ENCODE measurements at regions not wholly inside any gene's neighbourhood (a gene's known extent, or its start where the extent isn't known, plus 50 kb on each side); places are given as distances from the start of the nearest gene placed in this dataset.

DNA sequence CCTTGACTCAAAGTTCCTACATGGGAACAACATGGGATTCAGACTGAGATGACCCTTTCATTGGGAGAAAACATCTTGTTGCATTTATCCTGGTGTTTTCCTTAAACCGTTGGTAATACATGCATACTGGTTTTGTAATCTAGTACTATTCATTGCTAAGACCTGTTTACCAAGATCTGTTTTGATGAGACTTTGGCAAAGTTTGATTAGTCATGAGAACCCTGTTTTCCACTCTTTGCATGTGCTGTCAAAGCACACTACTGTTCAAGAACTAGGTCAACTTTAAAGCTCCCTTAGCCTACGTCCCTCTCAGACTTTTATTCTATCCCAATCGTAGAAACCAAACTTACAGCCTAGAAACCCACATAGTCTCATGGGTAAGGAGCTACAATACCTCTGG is 650.9 kb downstream of the GATA3 start:
- no peak for TF ChIP-seq CTCF (IDR thresholded peaks at IDR 0.05; ENCODE audit: low read depth, low read length, missing control alignments)
- no peak for DNase-seq (ENCODE audit: extremely low read depth, low read depth)
- no peak overlapping the region for H3K4me3 ChIP-seq (replicated peaks; ENCODE audit: low read depth, low read length)

DNA sequence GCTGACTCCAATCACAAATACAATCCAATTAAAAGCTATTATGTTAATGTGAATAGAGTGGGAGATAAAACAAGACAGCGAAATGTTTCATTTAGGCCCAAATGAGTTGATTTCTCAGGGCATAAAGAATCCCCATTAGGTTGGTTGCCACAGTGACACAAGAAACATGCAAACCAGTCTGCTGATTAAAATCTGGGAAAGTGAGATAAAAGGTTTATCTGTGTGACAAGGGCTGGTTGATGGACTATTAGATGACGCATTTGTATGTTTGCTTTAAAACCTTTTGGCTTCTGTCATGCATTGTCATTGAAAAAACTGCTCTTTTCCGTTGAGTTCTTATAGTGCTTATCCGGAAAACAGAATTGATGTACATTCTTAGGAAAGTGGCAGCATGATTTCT is 658.2 kb downstream of the GATA3 start:
- no peak for DNase-seq (ENCODE audit: extremely low read depth, low read depth)
- TF ChIP-seq CTCF (IDR thresholded peaks at IDR 0.05; ENCODE audit: low read depth, low read length, missing control alignments), result no peak
- no peak overlapping the region for H3K4me3 ChIP-seq (replicated peaks; ENCODE audit: low read depth, low read length)

DNA sequence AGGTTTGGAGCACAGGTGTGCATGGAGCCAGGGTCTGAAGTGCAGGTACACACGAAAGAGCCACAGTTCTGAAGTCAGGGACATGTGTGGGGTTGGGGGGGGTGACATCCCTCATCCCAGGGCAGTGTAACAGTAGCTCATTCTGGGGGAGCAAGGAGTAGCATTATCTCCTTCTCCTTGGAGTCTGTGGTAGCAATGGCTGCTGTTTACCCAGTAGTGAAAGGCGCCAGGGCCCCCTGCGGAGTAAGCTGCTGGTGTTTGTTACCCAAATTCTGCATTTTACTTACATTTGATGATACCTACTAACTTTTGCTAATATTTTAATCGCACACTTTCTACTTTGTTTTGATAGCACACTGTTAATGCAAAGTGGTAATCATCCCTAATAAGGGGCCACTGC is 665.5 kb downstream of the GATA3 start:
- H3K4me3 ChIP-seq (replicated peaks; ENCODE audit: low read depth, low read length), result no peak overlapping the region
- DNase-seq (ENCODE audit: extremely low read depth, low read depth), result no peak
- TF ChIP-seq CTCF (IDR thresholded peaks at IDR 0.05; ENCODE audit: low read depth, low read length, missing control alignments), result no peak

GRCh38 chr10:8721650-8722049 is 667.2 kb downstream of the GATA3 start:
- no peak for TF ChIP-seq CTCF (IDR thresholded peaks at IDR 0.05; ENCODE audit: low read depth, low read length, missing control alignments)
- no peak overlapping the region for H3K4me3 ChIP-seq (replicated peaks; ENCODE audit: low read depth, low read length)
- no peak for DNase-seq (ENCODE audit: extremely low read depth, low read depth)

GRCh38 chr10:8722835-8723234 is 668.3 kb downstream of the GATA3 start:
- no peak for TF ChIP-seq CTCF (IDR thresholded peaks at IDR 0.05; ENCODE audit: low read depth, low read length, missing control alignments)
- H3K4me3 ChIP-seq (replicated peaks; ENCODE audit: low read depth, low read length), result no peak overlapping the region
- no peak for DNase-seq (ENCODE audit: extremely low read depth, low read depth)

GRCh38 chr10:8725343-8725742 is 670.9 kb downstream of the GATA3 start:
- H3K4me3 ChIP-seq (replicated peaks; ENCODE audit: low read depth, low read length), result no peak overlapping the region
- no peak for TF ChIP-seq CTCF (IDR thresholded peaks at IDR 0.05; ENCODE audit: low read depth, low read length, missing control alignments)
- no peak for DNase-seq (ENCODE audit: extremely low read depth, low read depth)

DNA sequence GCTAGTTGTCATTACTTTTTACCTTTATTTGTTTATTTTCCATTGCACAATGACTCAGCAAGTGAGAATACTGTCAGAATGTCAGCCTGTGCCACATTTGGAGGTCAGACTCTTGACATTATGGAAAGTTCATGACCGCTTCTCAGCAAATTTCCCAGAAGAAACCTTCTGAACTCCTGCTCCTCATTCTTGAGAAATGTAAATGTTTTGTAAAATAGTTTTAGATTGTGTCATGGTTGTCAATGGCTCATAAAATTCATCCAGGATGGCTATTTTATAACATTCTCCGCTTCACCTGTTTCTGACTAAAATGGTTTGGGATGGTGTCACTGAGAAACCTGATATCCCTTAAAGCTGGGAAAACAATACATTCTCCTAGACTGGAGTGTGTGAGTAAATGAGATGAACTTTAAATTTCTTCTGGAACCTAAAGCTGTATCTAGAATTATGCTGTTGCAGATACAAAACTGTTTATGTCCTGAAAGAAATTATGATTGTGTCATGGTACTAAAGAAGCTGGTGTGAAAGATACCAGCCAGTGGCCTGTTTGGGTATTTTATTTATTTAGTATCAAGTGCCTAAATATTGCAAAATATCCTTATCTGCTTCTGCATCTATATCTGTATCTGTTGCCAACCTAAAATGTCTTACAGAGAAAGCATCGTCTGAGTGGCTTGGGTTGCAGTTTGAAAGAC is 671.7 kb downstream of the GATA3 start:
- TF ChIP-seq CTCF (IDR thresholded peaks at IDR 0.05; ENCODE audit: low read depth, low read length, missing control alignments), result no peak
- H3K4me3 ChIP-seq (replicated peaks; ENCODE audit: low read depth, low read length), result no peak overlapping the region
- no peak for DNase-seq (ENCODE audit: extremely low read depth, low read depth)
